GM10248 (cell line): ENCODE measurements at regions not wholly inside any gene's neighbourhood (a gene's known extent, or its start where the extent isn't known, plus 50 kb on each side); places are given as distances from the start of the nearest gene placed in this dataset.

Source experiments
- CTCF ChIA-PET: fragments of 300-600 bp; sonication (Branson Sonifier 250); formaldehyde crosslinking; extraction: SDS; loops from one replicate; lab custom pipeline; 2021; ENCODE audit warnings: antibody characterized with exemption; lab: Yijun Ruan, JAX
- POLR2A ChIA-PET: fragments of 350-650 bp; sonication (Branson Sonifier 250); formaldehyde crosslinking; extraction: SDS; loops from one replicate; lab custom pipeline; 2020; ENCODE audit warnings: antibody characterized with exemption; lab: Yijun Ruan, JAX
- DNase-seq: peaks from one replicate; pipeline ENCODE4 v3.0.0; 2012; ENCODE audit errors: extremely low spot score
- TF ChIP-seq, protein P1 (sequence below): IDR thresholded peaks from 2 replicates; pipeline ENCODE4 v1.5.1; 2012; ENCODE audit warnings: mild to moderate bottlenecking, low read depth; ENCODE audit errors: extremely low read depth, missing control alignments, control extremely low read depth

GRCh38 chr7:86931439-86931838 lies 128.0 kb downstream of the ELAPOR2 start:
- POLR2A ChIA-PET, result no interaction called here
- CTCF ChIA-PET, result interaction anchor here (1.2 to 14.2 kb wide), 7 partner anchors 11 to 305 kb away, joined by 3 to 130 read pairs (median 5); partner anchors contain the start of genes DMTF1 and ELAPOR2
- TF ChIP-seq, protein P1, sequence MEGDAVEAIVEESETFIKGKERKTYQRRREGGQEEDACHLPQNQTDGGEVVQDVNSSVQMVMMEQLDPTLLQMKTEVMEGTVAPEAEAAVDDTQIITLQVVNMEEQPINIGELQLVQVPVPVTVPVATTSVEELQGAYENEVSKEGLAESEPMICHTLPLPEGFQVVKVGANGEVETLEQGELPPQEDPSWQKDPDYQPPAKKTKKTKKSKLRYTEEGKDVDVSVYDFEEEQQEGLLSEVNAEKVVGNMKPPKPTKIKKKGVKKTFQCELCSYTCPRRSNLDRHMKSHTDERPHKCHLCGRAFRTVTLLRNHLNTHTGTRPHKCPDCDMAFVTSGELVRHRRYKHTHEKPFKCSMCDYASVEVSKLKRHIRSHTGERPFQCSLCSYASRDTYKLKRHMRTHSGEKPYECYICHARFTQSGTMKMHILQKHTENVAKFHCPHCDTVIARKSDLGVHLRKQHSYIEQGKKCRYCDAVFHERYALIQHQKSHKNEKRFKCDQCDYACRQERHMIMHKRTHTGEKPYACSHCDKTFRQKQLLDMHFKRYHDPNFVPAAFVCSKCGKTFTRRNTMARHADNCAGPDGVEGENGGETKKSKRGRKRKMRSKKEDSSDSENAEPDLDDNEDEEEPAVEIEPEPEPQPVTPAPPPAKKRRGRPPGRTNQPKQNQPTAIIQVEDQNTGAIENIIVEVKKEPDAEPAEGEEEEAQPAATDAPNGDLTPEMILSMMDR, result no peak
- no peak for DNase-seq

GRCh38 chr7:86930554-86931307 lies 128.7 kb downstream of the ELAPOR2 start:
- ChIA-PET POLR2A (no interaction called here), CTCF (interaction anchor here (1.1 to 14.2 kb wide), 8 partner anchors 14 to 306 kb away, joined by 3 to 130 read pairs (median 6); partner anchors contain the start of genes DMTF1 and ELAPOR2)
- no peak for DNase-seq
- TF ChIP-seq, protein P1, result no peak

- DNase-seq, result no peak
- ChIA-PET POLR2A (no interaction called here), CTCF (interaction anchor here (1.1 to 14.2 kb wide), 5 partner anchors 13 to 307 kb away, joined by 3 to 130 read pairs (median 7); partner anchors contain the start of gene DMTF1)
- TF ChIP-seq, protein P1, result no peak
Measured at GRCh38 chr7:86929293-86930109, 130.0 kb downstream of the ELAPOR2 start.

GRCh38 chr7:86928308-86928707 lies 131.1 kb downstream of the ELAPOR2 start:
- ChIA-PET POLR2A (no interaction called here), CTCF (interaction anchor here (0.7 to 7.2 kb wide), 9 partner anchors 9 to 309 kb away, joined by 3 to 129 read pairs (median 8); partner anchors contain the start of gene DMTF1)
- TF ChIP-seq, protein P1, result no peak
- no peak for DNase-seq

DNA sequence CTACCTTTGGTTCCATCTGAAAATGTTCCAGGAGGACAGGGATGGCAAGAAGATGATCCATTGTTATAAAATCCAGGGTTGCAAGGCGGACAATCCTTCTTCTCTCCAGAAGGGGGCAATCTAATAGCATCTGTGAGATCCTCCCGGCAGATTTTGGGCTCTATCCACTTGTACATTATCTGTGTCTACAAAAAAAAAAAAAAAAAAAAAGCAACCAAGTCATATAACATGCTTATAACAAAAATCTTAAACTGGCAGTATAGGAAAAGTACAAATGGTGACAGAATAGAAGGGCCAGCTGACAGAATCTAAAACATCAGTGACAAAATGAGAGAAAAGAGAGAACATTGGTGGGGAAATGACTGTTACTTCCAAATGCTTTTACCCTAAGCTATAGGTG lies 132.7 kb downstream of the ELAPOR2 start:
- TF ChIP-seq, protein P1, result peak; percentile 63
- POLR2A ChIA-PET, result no interaction called here
- CTCF ChIA-PET, result interaction anchor here (0.8 to 7.2 kb wide), 30 partner anchors 10 to 489 kb away, joined by 3 to 129 read pairs (median 4); partner anchors contain the start of genes DMTF1 and ELAPOR2
- peak; percentile 19 for DNase-seq

GRCh38 chr7:86925221-86925620 lies 134.2 kb downstream of the ELAPOR2 start:
- DNase-seq, result no peak
- ChIA-PET POLR2A (no interaction called here), CTCF (interaction anchor here (1.1 to 7.2 kb wide), 8 partner anchors 8 to 312 kb away, joined by 3 to 129 read pairs (median 4); partner anchors contain the start of gene DMTF1)
- TF ChIP-seq, protein P1, result no peak
